ENCODE measurements at regions not wholly inside any gene's neighbourhood (a gene's known extent, or its start where the extent isn't known, plus 50 kb on each side); places are given as distances from the start of the nearest gene placed in this dataset.

DNA sequence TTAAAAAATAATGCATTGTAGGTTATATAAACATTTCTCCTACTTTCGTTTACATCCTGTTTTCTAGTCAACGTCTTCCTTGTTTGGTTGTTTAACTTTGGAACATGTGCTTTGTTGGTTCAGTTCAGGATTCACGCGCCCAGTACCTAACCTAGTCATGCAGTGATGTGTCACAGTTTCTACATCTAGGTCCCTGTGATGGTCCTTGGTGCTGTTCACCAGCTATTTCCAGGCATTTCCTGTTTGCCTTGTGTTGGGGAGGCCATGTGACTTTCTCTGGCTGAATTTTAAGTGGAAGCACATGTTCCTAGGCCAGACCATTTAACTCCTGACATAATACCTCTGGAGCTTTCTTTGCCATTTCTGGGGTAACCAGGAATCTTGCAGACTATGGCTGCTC is 292.3 kb downstream of the SMARCA2 start:
- no peaks in the 10 kb centered on the region for H3K4me1 ChIP-seq (ENCODE audit: control insufficient read depth, extremely low read depth, insufficient read depth, low read length)
- H3K27ac ChIP-seq (ENCODE audit: insufficient read depth, low read depth, low read length), result no peak overlapping the region
- no peak for TF ChIP-seq POLR2A (IDR thresholded peaks at IDR 0.05; ENCODE audit: low read depth, low read length)
- TF ChIP-seq JUN (IDR thresholded peaks at IDR 0.05; ENCODE audit: borderline replicate concordance, insufficient read depth, insufficient read length, low read depth), result no peak
- no peak for TF ChIP-seq POLR2AphosphoS5 (IDR thresholded peaks at IDR 0.05; ENCODE audit: insufficient read depth, low read depth, low read length)
- TF ChIP-seq, protein P1, sequence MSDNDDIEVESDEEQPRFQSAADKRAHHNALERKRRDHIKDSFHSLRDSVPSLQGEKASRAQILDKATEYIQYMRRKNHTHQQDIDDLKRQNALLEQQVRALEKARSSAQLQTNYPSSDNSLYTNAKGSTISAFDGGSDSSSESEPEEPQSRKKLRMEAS (IDR thresholded peaks at IDR 0.05; ENCODE audit: insufficient read depth, insufficient read length), result peak; percentile 16
- no peaks in the 10 kb centered on the region for H3K27me3 ChIP-seq (ENCODE audit: control insufficient read depth in 2 of 2, insufficient read depth in 2 of 2, low read length in 2 of 2)
- no peak overlapping the region for H3K9ac ChIP-seq (replicated peaks; ENCODE audit: extremely low read depth, insufficient read depth, low read length)
- ChIA-PET POLR2A (no interaction called here), CTCF (no interaction called here)
- no peak overlapping the region for H2AFZ ChIP-seq (ENCODE audit: low read depth, low read length)
- BruUV-seq (replicated peaks), result no TSS peak
- H4K20me1 ChIP-seq (replicated peaks; ENCODE audit: control insufficient read depth, extremely low read depth, insufficient read depth, low read length), result no peaks in the 10 kb centered on the region
- H3K4me3 ChIP-seq (replicated peaks in 1 of 3; ENCODE audit: insufficient read depth in 1 of 3, low read depth in 1 of 3, low read length in 3 of 3), result no peak overlapping the region
- no peaks in the 10 kb centered on the region for H3K36me3 ChIP-seq (ENCODE audit: control insufficient read depth in 2 of 2, extremely low read depth in 1 of 2, insufficient read depth in 2 of 2, low read length in 2 of 2)
- dilution Hi-C loops (cut with MboI; ENCODE audit: extremely low pct_ligation_motif_present, low sequenced_read_pairs) (no loop called here), intact Hi-C loops (cut with micrococcal nuclease) (no loop called here)
- H3K9me3 ChIP-seq (replicated peaks; ENCODE audit: control insufficient read depth, insufficient read depth, low read length), result no peaks in the 10 kb centered on the region
- H3K79me2 ChIP-seq (ENCODE audit: control insufficient read depth, insufficient read depth, low read length), result no peaks in the 10 kb centered on the region
- DNase-seq (ENCODE audit: low read depth, low spot score) (peak; percentile 8), FAIRE-seq (no peak)
- H3K9me1 ChIP-seq (replicated peaks; ENCODE audit: control insufficient read depth, extremely low read depth, insufficient read depth, low read length), result no peaks in the 10 kb centered on the region
- no peak overlapping the region for H3K4me2 ChIP-seq (ENCODE audit: insufficient read depth, low read length)

DNA sequence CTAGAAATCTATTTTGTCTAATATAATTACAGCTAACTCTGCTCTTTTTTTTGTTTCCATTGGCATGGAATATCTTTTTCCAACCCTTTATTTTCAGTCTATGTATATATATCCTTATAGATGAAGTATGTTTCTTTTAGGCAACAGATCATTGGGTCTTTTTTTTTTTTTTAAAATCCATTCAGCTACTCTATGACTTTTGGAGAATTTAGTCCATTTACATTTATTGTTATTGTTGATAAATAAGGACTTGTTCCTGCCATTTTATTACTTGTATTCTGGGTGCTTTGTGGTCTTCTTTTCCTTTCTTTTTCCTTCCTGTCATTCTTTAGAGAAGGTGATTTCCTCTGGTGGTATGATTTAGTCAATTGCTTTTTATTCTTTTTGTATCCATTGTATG is 296.8 kb downstream of the SMARCA2 start:
- no TSS peak for BruUV-seq (replicated peaks)
- FAIRE-seq, result no peak

More for the DNA sequence above, 296.8 kb downstream of the SMARCA2 start:
- H3K4me2 ChIP-seq (ENCODE audit: insufficient read depth, low read length), result no peak overlapping the region
- no peaks in the 10 kb centered on the region for H3K9me3 ChIP-seq (replicated peaks; ENCODE audit: control insufficient read depth, insufficient read depth, low read length)
- CTCF ChIA-PET, result interaction anchor here (0.6 kb wide), 1 partner anchor 8 kb away, joined by 3 read pairs; no protein-coding TSS in a partner anchor
- H3K36me3 ChIP-seq (ENCODE audit: control insufficient read depth in 2 of 2, extremely low read depth in 1 of 2, insufficient read depth in 2 of 2, low read length in 2 of 2), result no peaks in the 10 kb centered on the region
- no peak overlapping the region for H3K9ac ChIP-seq (replicated peaks; ENCODE audit: extremely low read depth, insufficient read depth, low read length)
- H3K27ac ChIP-seq (ENCODE audit: insufficient read depth, low read depth, low read length), result no peak overlapping the region
- no peak overlapping the region for H3K4me3 ChIP-seq (replicated peaks in 1 of 3; ENCODE audit: insufficient read depth in 1 of 3, low read depth in 1 of 3, low read length in 3 of 3)
- no peaks in the 10 kb centered on the region for H3K27me3 ChIP-seq (ENCODE audit: control insufficient read depth in 2 of 2, insufficient read depth in 2 of 2, low read length in 2 of 2)
- POLR2A ChIA-PET, result no interaction called here
- no peak overlapping the region for H2AFZ ChIP-seq (ENCODE audit: low read depth, low read length)
- H3K79me2 ChIP-seq (ENCODE audit: control insufficient read depth, insufficient read depth, low read length), result no peaks in the 10 kb centered on the region
- TF ChIP-seq POLR2A (IDR thresholded peaks at IDR 0.05; ENCODE audit: low read depth, low read length) (no peak), POLR2AphosphoS5 (IDR thresholded peaks at IDR 0.05; ENCODE audit: insufficient read depth, low read depth, low read length) (no peak), GATA2 (IDR thresholded peaks at IDR 0.05; ENCODE audit: insufficient read depth, insufficient read length, low read depth, low read length) (no peak), EZH2 (IDR thresholded peaks at IDR 0.05; ENCODE audit: borderline replicate concordance, low read depth, low read length, severe bottlenecking) (no peak), MYC (IDR thresholded peaks at IDR 0.05; ENCODE audit: low read depth, low read length) (no peak), FOS (IDR thresholded peaks at IDR 0.05; ENCODE audit: borderline replicate concordance, insufficient read depth, low read length) (no peak), JUN (IDR thresholded peaks at IDR 0.05; ENCODE audit: borderline replicate concordance, insufficient read depth, insufficient read length, low read depth) (no peak)
- TF ChIP-seq, protein P2, sequence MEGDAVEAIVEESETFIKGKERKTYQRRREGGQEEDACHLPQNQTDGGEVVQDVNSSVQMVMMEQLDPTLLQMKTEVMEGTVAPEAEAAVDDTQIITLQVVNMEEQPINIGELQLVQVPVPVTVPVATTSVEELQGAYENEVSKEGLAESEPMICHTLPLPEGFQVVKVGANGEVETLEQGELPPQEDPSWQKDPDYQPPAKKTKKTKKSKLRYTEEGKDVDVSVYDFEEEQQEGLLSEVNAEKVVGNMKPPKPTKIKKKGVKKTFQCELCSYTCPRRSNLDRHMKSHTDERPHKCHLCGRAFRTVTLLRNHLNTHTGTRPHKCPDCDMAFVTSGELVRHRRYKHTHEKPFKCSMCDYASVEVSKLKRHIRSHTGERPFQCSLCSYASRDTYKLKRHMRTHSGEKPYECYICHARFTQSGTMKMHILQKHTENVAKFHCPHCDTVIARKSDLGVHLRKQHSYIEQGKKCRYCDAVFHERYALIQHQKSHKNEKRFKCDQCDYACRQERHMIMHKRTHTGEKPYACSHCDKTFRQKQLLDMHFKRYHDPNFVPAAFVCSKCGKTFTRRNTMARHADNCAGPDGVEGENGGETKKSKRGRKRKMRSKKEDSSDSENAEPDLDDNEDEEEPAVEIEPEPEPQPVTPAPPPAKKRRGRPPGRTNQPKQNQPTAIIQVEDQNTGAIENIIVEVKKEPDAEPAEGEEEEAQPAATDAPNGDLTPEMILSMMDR (IDR thresholded peaks at IDR 0.05; ENCODE audit: extremely low read depth in 1 of 2, insufficient read depth in 1 of 2, low read depth in 1 of 2, low read length in 2 of 2), result no peak
- TF ChIP-seq, protein P1 (IDR thresholded peaks at IDR 0.05; ENCODE audit: insufficient read depth, insufficient read length), result no peak
- intact Hi-C loops (cut with micrococcal nuclease), result no loop called here
- DNase-seq (ENCODE audit: low read depth, low spot score), result no peak
- dilution Hi-C loops (cut with MboI; ENCODE audit: extremely low pct_ligation_motif_present, low sequenced_read_pairs), result no loop called here
- H3K9me1 ChIP-seq (replicated peaks; ENCODE audit: control insufficient read depth, extremely low read depth, insufficient read depth, low read length), result no peaks in the 10 kb centered on the region
- H4K20me1 ChIP-seq (replicated peaks; ENCODE audit: control insufficient read depth, extremely low read depth, insufficient read depth, low read length), result no peaks in the 10 kb centered on the region
- no peaks in the 10 kb centered on the region for H3K4me1 ChIP-seq (ENCODE audit: control insufficient read depth, extremely low read depth, insufficient read depth, low read length)
